ENCODE measurements at regions not wholly inside any gene's neighbourhood (a gene's known extent, or its start where the extent isn't known, plus 50 kb on each side); places are given as distances from the start of the nearest gene placed in this dataset.

DNA sequence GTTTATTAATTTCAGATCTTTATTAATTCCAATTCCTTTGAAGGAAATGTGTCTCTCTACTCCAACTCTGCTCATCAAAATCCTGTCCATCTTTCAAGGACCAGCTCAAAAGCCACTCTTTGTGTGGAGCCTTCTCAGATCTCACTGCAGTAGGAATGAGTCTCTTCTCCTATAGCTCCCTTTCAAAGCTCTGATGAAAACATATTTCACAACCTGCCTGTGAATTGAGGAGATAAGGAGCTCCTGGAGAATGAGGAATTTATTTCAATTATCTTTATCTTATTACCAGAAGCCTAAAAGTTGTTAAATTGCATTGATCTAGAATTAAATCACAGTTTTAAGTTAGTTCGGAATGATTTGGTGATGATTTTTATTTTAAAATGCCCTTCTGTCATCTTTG lies 92.6 kb upstream of the TRPC3 start:
- no peaks in the 10 kb centered on the region for H3K27me3 ChIP-seq
- TF ChIP-seq, protein P1, sequence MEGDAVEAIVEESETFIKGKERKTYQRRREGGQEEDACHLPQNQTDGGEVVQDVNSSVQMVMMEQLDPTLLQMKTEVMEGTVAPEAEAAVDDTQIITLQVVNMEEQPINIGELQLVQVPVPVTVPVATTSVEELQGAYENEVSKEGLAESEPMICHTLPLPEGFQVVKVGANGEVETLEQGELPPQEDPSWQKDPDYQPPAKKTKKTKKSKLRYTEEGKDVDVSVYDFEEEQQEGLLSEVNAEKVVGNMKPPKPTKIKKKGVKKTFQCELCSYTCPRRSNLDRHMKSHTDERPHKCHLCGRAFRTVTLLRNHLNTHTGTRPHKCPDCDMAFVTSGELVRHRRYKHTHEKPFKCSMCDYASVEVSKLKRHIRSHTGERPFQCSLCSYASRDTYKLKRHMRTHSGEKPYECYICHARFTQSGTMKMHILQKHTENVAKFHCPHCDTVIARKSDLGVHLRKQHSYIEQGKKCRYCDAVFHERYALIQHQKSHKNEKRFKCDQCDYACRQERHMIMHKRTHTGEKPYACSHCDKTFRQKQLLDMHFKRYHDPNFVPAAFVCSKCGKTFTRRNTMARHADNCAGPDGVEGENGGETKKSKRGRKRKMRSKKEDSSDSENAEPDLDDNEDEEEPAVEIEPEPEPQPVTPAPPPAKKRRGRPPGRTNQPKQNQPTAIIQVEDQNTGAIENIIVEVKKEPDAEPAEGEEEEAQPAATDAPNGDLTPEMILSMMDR (IDR thresholded peaks at IDR 0.05), result no peak
- TF ChIP-seq POLR2AphosphoS5 (IDR thresholded peaks at IDR 0.05) (no peak), EP300 (IDR thresholded peaks at IDR 0.05) (no peak), POLR2A (IDR thresholded peaks at IDR 0.05; ENCODE audit: low read depth) (no peak)
- H3K36me3 ChIP-seq, result no peaks in the 10 kb centered on the region
- H3K9me3 ChIP-seq, result peaks cover 0 to 6% (median 0%) of the 10 kb centered on the region in 4 donors
- no peak for DNase-seq (ENCODE audit: extremely low spot score)
- intact Hi-C loops (cut with DNase I), result no loop called here
- no peaks in the 10 kb centered on the region for H3K4me1 ChIP-seq
- no peak overlapping the region for H3K27ac ChIP-seq (replicated peaks in 1 of 4)
- no peak overlapping the region for H3K4me3 ChIP-seq
- 98% methylated on average over 1 of the region's 1 CpG for WGBS

DNA sequence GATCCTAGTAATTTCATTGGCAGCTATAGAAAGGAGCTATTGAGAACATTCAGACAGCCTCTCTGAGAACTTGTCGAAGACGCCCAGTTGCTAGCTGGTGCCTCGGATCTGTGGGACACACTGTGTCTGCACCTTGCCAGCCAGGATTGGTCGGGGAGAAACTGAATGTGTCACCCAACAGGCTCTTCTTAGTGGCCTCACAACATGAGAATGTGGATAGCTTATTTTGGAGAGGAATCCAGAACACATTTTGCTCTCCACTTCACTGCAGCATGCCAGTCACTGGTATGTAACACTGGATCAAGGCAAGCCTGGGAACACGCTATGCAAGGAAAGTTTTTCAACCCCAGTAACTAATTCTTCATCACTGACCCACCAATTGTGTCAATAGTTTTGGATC lies 89.5 kb upstream of the TRPC3 start:
- H3K36me3 ChIP-seq, result no peaks in the 10 kb centered on the region
- H3K4me3 ChIP-seq, result no peak overlapping the region
- TF ChIP-seq EP300 (IDR thresholded peaks at IDR 0.05) (no peak), POLR2AphosphoS5 (IDR thresholded peaks at IDR 0.05) (no peak), POLR2A (IDR thresholded peaks at IDR 0.05; ENCODE audit: low read depth) (no peak)
- TF ChIP-seq, protein P1 (IDR thresholded peaks at IDR 0.05), result no peak
- no peak overlapping the region for H3K27ac ChIP-seq (replicated peaks in 1 of 4)
- peaks cover 0 to 6% (median 0%) of the 10 kb centered on the region in 4 donors for H3K9me3 ChIP-seq
- WGBS, result 80% methylated on average over 5 of the region's 5 CpGs
- H3K27me3 ChIP-seq, result no peaks in the 10 kb centered on the region
- intact Hi-C loops (cut with DNase I), result no loop called here
- DNase-seq (ENCODE audit: extremely low spot score), result no peak
- peaks cover 0 to 12% (median 0%) of the 10 kb centered on the region in 4 donors for H3K4me1 ChIP-seq

DNA sequence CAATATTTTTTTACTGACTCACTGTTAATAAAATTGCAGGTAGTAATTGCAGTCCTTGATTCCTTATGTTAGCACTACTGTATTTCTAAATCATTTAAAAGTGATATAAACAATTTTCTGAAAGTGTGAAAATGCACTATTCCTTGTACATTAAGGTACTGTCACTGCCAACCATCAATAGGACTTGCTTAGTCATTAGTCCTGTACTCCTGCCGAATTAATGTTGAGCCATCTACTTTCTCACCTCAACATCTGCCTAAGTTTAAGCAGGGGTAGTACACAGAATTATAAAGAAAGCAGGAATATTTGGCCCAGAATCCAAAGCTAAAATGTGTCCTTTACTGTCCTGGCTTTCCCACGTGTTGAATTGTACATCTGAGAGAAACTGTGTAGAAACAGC lies 87.0 kb upstream of the TRPC3 start:
- intact Hi-C loops (cut with DNase I), result no loop called here
- TF ChIP-seq POLR2AphosphoS5 (IDR thresholded peaks at IDR 0.05) (no peak), POLR2A (IDR thresholded peaks at IDR 0.05; ENCODE audit: low read depth) (no peak), EP300 (IDR thresholded peaks at IDR 0.05) (no peak)
- TF ChIP-seq, protein P1 (IDR thresholded peaks at IDR 0.05), result no peak
- no peak overlapping the region for H3K27ac ChIP-seq (replicated peaks in 1 of 4)
- H3K36me3 ChIP-seq, result no peaks in the 10 kb centered on the region
- no peak overlapping the region for H3K4me3 ChIP-seq
- 40% methylated on average over 2 of the region's 2 CpGs for WGBS
- DNase-seq (ENCODE audit: extremely low spot score), result no peak
- no peaks in the 10 kb centered on the region for H3K27me3 ChIP-seq
- H3K4me1 ChIP-seq, result peaks cover 0 to 12% (median 0%) of the 10 kb centered on the region in 4 donors
- H3K9me3 ChIP-seq, result no peaks in the 10 kb centered on the region

DNA sequence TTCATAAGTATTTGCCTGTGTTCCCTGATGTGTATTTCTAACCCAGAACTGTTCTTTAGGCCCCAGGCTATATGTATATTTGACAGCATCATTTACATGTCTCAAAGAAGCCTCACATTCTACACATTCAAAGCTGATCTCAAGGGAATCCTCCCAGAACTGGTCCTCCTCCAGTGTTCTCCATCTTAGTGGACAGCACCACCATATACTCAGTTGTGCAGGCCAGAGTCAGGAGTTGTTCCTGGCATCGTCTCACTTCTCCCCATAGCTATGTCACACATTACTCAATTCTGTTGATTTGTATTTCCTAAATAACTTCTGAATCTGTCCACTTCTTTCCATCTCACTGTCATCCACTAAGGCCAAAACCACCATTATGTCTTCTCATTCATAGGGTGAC lies 82.8 kb upstream of the TRPC3 start:
- H3K27me3 ChIP-seq, result no peaks in the 10 kb centered on the region
- 55% methylated on average over 1 of the region's 1 CpG for WGBS
- TF ChIP-seq EP300 (IDR thresholded peaks at IDR 0.05) (no peak), POLR2AphosphoS5 (IDR thresholded peaks at IDR 0.05) (no peak), POLR2A (IDR thresholded peaks at IDR 0.05; ENCODE audit: low read depth) (no peak)
- TF ChIP-seq, protein P1 (IDR thresholded peaks at IDR 0.05), result no peak

DNA sequence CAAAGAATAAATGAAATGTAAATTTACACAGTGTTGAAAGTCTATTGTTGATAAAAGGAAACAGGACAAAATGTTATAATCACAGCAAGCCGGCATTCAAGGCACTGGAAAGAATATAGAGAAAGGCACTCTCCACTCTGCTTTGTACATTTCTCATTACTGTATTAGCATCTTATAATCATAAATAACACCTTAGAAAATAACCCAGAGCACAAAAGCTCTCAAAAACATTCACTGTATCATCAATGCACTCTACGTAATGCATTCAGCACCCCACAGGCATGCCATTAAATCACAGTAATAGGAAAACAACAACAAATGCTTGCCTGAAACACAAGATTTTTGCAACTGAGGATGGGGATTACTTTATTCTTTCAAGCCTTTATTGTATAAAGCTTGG lies 75.3 kb upstream of the TRPC3 start:
- peaks cover 0 to 21% (median 0%) of the 10 kb centered on the region in 4 donors for H3K9me3 ChIP-seq
- no peak overlapping the region for H3K4me3 ChIP-seq
- no peak overlapping the region for H3K27ac ChIP-seq (replicated peaks in 1 of 4)
- no peaks in the 10 kb centered on the region for H3K27me3 ChIP-seq
- DNase-seq (ENCODE audit: extremely low spot score), result no peak
- 72% methylated on average over 2 of the region's 2 CpGs for WGBS
- TF ChIP-seq POLR2A (IDR thresholded peaks at IDR 0.05; ENCODE audit: low read depth) (no peak), POLR2AphosphoS5 (IDR thresholded peaks at IDR 0.05) (no peak), EP300 (IDR thresholded peaks at IDR 0.05) (no peak)
- TF ChIP-seq, protein P1 (IDR thresholded peaks at IDR 0.05), result no peak
- intact Hi-C loops (cut with DNase I), result no loop called here
- H3K4me1 ChIP-seq, result no peaks in the 10 kb centered on the region
- H3K36me3 ChIP-seq, result no peaks in the 10 kb centered on the region

More for the DNA sequence above, 82.8 kb upstream of the TRPC3 start:
- H3K9me3 ChIP-seq, result peaks cover 0 to 15% (median 0%) of the 10 kb centered on the region in 4 donors
- H3K4me1 ChIP-seq, result peaks cover 0 to 12% (median 0%) of the 10 kb centered on the region in 4 donors
- no peak overlapping the region for H3K27ac ChIP-seq (replicated peaks in 1 of 4)
- H3K36me3 ChIP-seq, result no peaks in the 10 kb centered on the region
- intact Hi-C loops (cut with DNase I), result no loop called here
- no peak for DNase-seq (ENCODE audit: extremely low spot score)
- no peak overlapping the region for H3K4me3 ChIP-seq

Data from esophagus muscularis mucosa (tissue), 4 donors.